HG02884 (cell line): ENCODE measurements at regions not wholly inside any gene's neighbourhood (a gene's known extent, or its start where the extent isn't known, plus 50 kb on each side); places are given as distances from the start of the nearest gene placed in this dataset.
"Not testable (repeated sequence)": the region's sequence is repeated elsewhere in the genome, so short reads cannot be mapped to it uniquely, and the experiment has no call there.

ENCODE experiments used
- ATAC-seq: cut with Tn5 transposase; IDR thresholded peaks from one replicate; pipeline ENCODE4 v1.9.1; 2021; ENCODE audit warnings: mild to moderate bottlenecking, moderate library complexity; ENCODE audit not compliant: unreplicated experiment

GRCh38 chr14:21940887-21941856 is 267.6 kb upstream of the OR4E1 start:
- no peak for ATAC-seq

DNA sequence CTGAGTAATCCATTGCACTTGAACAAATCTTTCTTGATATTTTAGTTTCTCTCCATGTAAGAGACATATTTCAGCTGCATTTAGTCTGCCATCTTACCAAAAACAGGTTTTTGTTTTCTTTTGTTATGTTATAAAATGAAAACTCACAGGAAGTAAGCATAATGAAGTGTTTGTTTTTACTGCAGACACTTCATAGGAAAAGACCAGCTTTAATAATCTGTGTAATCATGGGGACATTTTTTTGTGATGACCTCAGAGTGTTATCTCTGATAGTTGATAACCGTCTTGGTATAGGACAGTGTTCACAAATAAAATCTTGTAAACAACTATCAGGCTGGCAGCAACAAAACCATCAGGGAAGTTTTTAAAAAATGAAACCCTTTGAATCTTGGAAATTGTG is 266.2 kb upstream of the OR4E1 start:
- no peak for ATAC-seq

- no peak for ATAC-seq
Measured at GRCh38 chr14:21937996-21938395, 264.4 kb upstream of the OR4E1 start.

- no peak for ATAC-seq
Measured at GRCh38 chr14:21933681-21934080, 260.1 kb upstream of the OR4E1 start.

DNA sequence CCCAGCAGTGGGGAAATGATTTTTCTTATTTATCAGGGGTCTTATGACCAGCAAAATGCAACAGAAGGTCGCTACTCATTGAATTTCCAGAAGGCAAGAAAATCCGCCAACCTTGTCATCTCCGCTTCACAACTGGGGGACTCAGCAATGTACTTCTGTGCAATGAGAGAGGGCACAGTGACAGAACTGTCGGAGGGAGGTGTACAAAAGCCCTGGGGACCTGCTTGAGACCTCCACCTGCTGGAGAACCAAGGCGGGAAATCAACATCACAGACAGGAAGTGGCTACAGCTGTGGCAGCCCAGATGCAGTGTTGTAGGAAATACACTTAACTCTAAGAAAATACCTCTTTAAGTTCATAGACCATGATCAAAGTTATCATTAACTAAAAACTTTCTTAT is 250.9 kb upstream of the OR4E1 start:
- no peak for ATAC-seq

- no peak for ATAC-seq
Measured at GRCh38 chr14:21923820-21924219, 250.2 kb upstream of the OR4E1 start.

DNA sequence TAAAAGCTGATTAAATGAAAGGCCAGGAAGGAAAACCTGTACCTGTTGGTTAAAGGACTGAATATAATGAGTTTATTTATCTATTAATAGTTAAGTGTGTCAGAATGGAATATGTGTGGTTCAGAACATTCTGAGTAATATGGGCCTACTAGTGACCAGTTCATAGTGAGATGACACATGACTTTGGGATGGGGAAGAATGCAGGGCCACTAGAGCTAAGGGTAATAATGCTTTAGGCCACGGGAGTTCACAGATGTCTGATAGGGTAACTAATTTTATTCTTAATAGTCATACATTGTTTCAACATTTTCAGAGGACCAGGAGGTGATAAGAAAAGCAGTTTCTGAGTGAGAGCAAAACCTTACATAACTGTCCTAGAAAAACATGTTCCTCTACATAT is 247.8 kb upstream of the OR4E1 start:
- ATAC-seq = no peak

GRCh38 chr14:21917699-21918436 is 244.2 kb upstream of the OR4E1 start:
- ATAC-seq = no peak

- ATAC-seq = no peak
Measured at GRCh38 chr14:21915826-21916225, 242.2 kb upstream of the OR4E1 start.

GRCh38 chr14:21913759-21914158 is 240.1 kb upstream of the OR4E1 start:
- ATAC-seq = no peak

DNA sequence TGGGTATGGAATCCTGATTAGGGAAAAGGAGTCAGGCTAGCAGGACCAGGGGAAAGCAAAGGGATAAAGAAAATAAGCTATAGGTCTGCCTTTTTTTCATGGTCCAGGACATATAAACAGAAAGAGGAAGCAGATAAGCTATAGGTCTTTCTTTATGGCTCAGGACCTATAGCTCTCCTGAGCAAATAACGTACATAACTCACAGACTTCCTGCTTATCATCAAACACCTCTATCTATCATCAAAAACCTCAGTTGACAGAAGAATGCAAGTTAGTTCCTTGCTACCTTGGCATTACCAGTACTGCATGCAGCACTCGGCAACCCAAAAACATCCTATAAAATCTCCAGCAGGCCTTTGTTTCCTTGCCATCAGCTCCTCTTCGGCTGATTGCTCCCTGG is 238.7 kb upstream of the OR4E1 start:
- no peak for ATAC-seq

- ATAC-seq = no peak
Measured at GRCh38 chr14:21911877-21912276, 238.3 kb upstream of the OR4E1 start.

GRCh38 chr14:21910260-21910659 is 236.6 kb upstream of the OR4E1 start:
- no peak for ATAC-seq

- ATAC-seq = no peak
Measured at GRCh38 chr14:21902561-21903181, 229.1 kb upstream of the OR4E1 start.

GRCh38 chr14:21894898-21895194 is 221.2 kb upstream of the OR4E1 start:
- not testable (repeated sequence) for ATAC-seq

DNA sequence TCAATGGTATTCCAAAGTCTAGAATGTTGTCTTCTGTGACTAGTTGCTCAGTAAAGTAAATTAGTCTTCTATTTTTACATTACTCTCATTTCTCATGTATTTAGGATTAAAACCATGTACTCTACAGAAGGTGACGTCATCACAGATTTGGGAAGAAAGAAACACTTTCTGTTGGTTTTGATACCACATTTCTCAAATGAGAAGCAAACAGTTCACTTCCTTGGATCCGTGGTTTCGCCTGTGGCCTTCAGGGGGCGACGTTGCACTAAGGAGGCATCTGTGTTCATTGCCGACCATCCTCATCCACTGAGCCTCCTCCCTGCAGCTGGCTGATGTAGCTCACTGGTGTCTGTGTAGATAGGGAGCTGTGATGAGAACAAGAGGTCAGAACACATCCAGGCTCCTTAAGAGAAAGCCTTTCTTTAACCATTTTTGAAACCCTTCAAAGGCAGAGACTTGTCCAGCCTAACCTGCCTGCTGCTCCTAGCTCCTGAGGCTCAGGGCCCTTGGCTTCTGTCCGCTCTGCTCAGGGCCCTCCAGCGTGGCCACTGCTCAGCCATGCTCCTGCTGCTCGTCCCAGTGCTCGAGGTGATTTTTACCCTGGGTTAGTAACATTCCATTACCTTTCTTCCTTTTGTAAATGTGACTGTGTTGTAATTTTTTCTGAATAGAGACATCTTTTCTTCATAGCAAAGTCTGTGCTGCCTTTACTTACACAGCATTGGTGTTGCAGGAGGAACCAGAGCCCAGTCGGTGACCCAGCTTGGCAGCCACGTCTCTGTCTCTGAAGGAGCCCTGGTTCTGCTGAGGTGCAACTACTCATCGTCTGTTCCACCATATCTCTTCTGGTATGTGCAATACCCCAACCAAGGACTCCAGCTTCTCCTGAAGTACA is 220.6 kb upstream of the OR4E1 start:
- ATAC-seq = no peak

- no peak for ATAC-seq
Measured at GRCh38 chr14:21891921-21892320, 218.3 kb upstream of the OR4E1 start.

- ATAC-seq = no peak
Measured at GRCh38 chr14:21884995-21885394, 211.4 kb upstream of the OR4E1 start.

- no peak for ATAC-seq
Measured at GRCh38 chr14:21882226-21882625, 208.6 kb upstream of the OR4E1 start.

GRCh38 chr14:21880918-21881317 is 207.3 kb upstream of the OR4E1 start:
- ATAC-seq = no peak

GRCh38 chr14:21875791-21876190 is 202.2 kb upstream of the OR4E1 start:
- no peak for ATAC-seq
